ENCODE measurements at regions not wholly inside any gene's neighbourhood (a gene's known extent, or its start where the extent isn't known, plus 50 kb on each side); places are given as distances from the start of the nearest gene placed in this dataset.
"Not testable (repeated sequence)": the region's sequence is repeated elsewhere in the genome, so short reads cannot be mapped to it uniquely, and the experiment has no call there.

DNA sequence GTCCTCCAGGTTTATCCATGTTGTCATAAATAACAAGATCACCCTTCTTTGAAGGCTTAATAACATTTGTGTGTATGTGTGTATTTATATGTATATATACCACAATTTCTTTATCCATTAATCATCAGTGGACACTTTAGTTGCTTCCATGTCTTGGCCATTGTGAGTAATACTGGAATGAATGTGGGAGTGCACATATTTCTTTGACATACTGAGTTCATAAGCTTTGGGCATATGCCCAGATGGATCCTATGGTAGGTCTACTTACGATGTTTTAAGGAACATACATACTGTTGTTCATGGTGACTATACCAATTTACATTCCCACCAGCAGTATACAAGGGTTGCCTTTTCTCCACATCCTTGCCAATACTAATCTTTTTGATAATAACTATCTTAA is 108.8 kb upstream of the TRIM77 start:
- in situ Hi-C loops (cut with HindIII; ENCODE audit: low pct_unique_long_range_greater_than_20kb, low sequenced_read_pairs); H3K27ac ChIP-seq (ENCODE audit: low read length); ATAC-seq; H3K36me3 ChIP-seq (ENCODE audit: control insufficient read depth, insufficient read depth, low read length); H3K27me3 ChIP-seq (ENCODE audit: control insufficient read depth, insufficient read depth, low read length); H3K4me1 ChIP-seq (ENCODE audit: control insufficient read depth, insufficient read depth, low read length); intact Hi-C loops (cut with micrococcal nuclease; ENCODE audit: unreplicated experiment); BruUV-seq (replicated peaks); CTCF ChIA-PET; DNase-seq (ENCODE audit: low read depth, low spot score); H3K4me3 ChIP-seq (ENCODE audit: low read depth in 2 of 2, low read length in 2 of 2); H3K9me3 ChIP-seq (ENCODE audit: control insufficient read depth, insufficient read depth, low read depth, low read length); POLR2A ChIA-PET: not testable (repeated sequence)

DNA sequence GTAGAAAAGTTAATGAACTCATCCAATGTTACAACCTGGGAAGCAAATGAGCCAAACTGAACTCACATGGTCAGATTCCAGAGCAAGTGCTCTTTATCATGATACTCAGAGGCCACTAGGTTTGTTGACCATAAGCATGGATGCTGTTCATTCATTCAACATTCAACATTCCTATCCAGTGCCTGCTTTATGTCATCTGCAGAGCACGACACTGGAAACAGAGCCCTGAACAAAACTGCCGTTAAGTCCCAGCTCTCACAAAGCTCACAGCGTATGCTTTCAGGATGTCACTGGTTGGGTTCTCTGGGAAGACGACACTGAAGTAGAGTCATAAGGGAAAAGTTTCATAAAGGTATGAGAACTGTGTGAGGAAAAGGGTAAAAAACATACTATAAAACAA is 105.8 kb upstream of the TRIM77 start:
- CTCF ChIA-PET, result no interaction called here
- ATAC-seq, result no peak
- TF ChIP-seq SIN3A (IDR thresholded peaks at IDR 0.05; ENCODE audit: borderline replicate concordance, insufficient read depth, low read depth, low read length) (no peak), POLR2AphosphoS5 (IDR thresholded peaks at IDR 0.05; ENCODE audit: low read depth, low read length) (no peak), CTCF (IDR thresholded peaks at IDR 0.05) (no peak), TCF7L2 (IDR thresholded peaks at IDR 0.05; ENCODE audit: low read depth, low read length) (no peak)
- TF ChIP-seq, protein P1, sequence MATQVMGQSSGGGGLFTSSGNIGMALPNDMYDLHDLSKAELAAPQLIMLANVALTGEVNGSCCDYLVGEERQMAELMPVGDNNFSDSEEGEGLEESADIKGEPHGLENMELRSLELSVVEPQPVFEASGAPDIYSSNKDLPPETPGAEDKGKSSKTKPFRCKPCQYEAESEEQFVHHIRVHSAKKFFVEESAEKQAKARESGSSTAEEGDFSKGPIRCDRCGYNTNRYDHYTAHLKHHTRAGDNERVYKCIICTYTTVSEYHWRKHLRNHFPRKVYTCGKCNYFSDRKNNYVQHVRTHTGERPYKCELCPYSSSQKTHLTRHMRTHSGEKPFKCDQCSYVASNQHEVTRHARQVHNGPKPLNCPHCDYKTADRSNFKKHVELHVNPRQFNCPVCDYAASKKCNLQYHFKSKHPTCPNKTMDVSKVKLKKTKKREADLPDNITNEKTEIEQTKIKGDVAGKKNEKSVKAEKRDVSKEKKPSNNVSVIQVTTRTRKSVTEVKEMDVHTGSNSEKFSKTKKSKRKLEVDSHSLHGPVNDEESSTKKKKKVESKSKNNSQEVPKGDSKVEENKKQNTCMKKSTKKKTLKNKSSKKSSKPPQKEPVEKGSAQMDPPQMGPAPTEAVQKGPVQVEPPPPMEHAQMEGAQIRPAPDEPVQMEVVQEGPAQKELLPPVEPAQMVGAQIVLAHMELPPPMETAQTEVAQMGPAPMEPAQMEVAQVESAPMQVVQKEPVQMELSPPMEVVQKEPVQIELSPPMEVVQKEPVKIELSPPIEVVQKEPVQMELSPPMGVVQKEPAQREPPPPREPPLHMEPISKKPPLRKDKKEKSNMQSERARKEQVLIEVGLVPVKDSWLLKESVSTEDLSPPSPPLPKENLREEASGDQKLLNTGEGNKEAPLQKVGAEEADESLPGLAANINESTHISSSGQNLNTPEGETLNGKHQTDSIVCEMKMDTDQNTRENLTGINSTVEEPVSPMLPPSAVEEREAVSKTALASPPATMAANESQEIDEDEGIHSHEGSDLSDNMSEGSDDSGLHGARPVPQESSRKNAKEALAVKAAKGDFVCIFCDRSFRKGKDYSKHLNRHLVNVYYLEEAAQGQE (IDR thresholded peaks at IDR 0.05; ENCODE audit: insufficient read depth in 1 of 2, low read depth in 2 of 2, low read length in 1 of 2), result no peak

GRCh38 chr11:89606845-89607244 is 103.3 kb upstream of the TRIM77 start:
- H3K9me3 ChIP-seq (ENCODE audit: control insufficient read depth, insufficient read depth, low read depth, low read length); ATAC-seq; CTCF ChIA-PET; in situ Hi-C loops (cut with HindIII; ENCODE audit: low pct_unique_long_range_greater_than_20kb, low sequenced_read_pairs); H3K4me3 ChIP-seq (ENCODE audit: low read depth in 2 of 2, low read length in 2 of 2); DNase-seq (ENCODE audit: low read depth, low spot score); H3K27ac ChIP-seq (ENCODE audit: low read length); BruUV-seq (replicated peaks); H3K36me3 ChIP-seq (ENCODE audit: control insufficient read depth, insufficient read depth, low read length); H3K4me1 ChIP-seq (ENCODE audit: control insufficient read depth, insufficient read depth, low read length); H3K27me3 ChIP-seq (ENCODE audit: control insufficient read depth, insufficient read depth, low read length); intact Hi-C loops (cut with micrococcal nuclease; ENCODE audit: unreplicated experiment); POLR2A ChIA-PET: not testable (repeated sequence)

More for the DNA sequence above, 105.8 kb upstream of the TRIM77 start:
- in situ Hi-C loops (cut with HindIII; ENCODE audit: low pct_unique_long_range_greater_than_20kb, low sequenced_read_pairs) (no loop called here), intact Hi-C loops (cut with micrococcal nuclease; ENCODE audit: unreplicated experiment) (no loop called here)
- Histone ChIP-seq H3K4me1 (ENCODE audit: control insufficient read depth, insufficient read depth, low read length) (no peaks in the 10 kb centered on the region), H3K27ac (ENCODE audit: low read length) (no peak overlapping the region), H3K9me3 (ENCODE audit: control insufficient read depth, insufficient read depth, low read depth, low read length) (no peaks in the 10 kb centered on the region), H3K36me3 (ENCODE audit: control insufficient read depth, insufficient read depth, low read length) (no peaks in the 10 kb centered on the region), H3K27me3 (ENCODE audit: control insufficient read depth, insufficient read depth, low read length) (no peaks in the 10 kb centered on the region), H3K4me3 (ENCODE audit: low read depth in 2 of 2, low read length in 2 of 2) (no peak overlapping the region)
- no TSS peak for BruUV-seq (replicated peaks)
- POLR2A ChIA-PET, result no interaction called here
- no peak for DNase-seq (ENCODE audit: low read depth, low spot score)

DNA sequence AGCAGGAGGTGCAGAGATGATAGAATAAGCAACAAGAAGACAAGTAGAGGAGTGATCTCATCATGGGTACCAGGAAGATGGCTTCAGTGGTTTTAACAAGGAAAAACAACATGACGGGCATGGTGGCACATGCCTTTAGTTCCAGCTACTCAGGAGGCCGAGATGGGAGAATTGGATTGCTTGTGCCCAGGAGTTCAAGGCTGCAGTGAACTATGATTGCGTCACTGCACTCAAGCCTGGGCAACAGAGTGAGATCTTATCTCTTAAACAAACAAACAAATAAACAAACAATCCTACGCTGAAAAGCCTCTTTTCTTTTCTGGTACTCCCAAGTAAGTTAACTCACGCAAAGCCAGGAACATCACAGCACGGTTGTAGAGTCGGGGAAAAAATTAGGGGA is 102.6 kb upstream of the TRIM77 start:
- intact Hi-C loops (cut with micrococcal nuclease; ENCODE audit: unreplicated experiment), result not testable (repeated sequence)

More for the DNA sequence above, 102.6 kb upstream of the TRIM77 start:
- H3K36me3 ChIP-seq (ENCODE audit: control insufficient read depth, insufficient read depth, low read length); H3K27me3 ChIP-seq (ENCODE audit: control insufficient read depth, insufficient read depth, low read length); DNase-seq (ENCODE audit: low read depth, low spot score); H3K27ac ChIP-seq (ENCODE audit: low read length); in situ Hi-C loops (cut with HindIII; ENCODE audit: low pct_unique_long_range_greater_than_20kb, low sequenced_read_pairs); H3K4me3 ChIP-seq (ENCODE audit: low read depth in 2 of 2, low read length in 2 of 2); BruUV-seq (replicated peaks); H3K9me3 ChIP-seq (ENCODE audit: control insufficient read depth, insufficient read depth, low read depth, low read length); H3K4me1 ChIP-seq (ENCODE audit: control insufficient read depth, insufficient read depth, low read length); CTCF ChIA-PET; POLR2A ChIA-PET; ATAC-seq: not testable (repeated sequence)

All from Panc1 (cell line).